Stimulated activated CD8-positive, alpha-beta memory T cell treated with anti-CD3 and anti-CD28 coated beads, Interleukin-12 subunit alpha, Interleukin-12 subunit beta, amount 100 ng/mL, for 4 hours (primary cell): ENCODE measurements at regions not wholly inside any gene's neighbourhood (a gene's known extent, or its start where the extent isn't known, plus 50 kb on each side); places are given as distances from the start of the nearest gene placed in this dataset.

Source experiments
- DNase-seq: peaks from one replicate; pipeline ENCODE4 v3.0.0-alpha.2; 2020; ENCODE audit warnings: low read depth

GRCh38 chr11:112752563-112752962, 208.7 kb upstream of the NCAM1 start:
- no peak for DNase-seq

DNA sequence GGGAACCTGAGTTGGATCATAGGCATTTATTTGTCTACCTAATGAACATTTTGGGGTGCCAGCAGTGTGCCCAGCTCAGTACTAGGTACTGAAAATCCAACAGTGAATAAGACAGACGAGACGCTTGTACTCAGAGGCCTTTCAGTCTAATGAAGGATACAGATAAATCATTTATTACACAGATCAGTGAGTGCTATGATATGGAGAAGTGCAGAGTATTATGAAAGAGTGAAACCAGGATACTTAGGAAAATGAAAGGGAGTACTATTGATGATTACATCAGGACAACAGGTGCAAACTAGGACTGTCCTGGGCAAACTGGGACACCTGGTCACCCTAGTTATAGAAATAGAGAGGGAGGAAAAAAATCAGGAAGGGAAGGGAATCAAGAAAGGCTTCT, 207.5 kb upstream of the NCAM1 start:
- no peak for DNase-seq

DNA sequence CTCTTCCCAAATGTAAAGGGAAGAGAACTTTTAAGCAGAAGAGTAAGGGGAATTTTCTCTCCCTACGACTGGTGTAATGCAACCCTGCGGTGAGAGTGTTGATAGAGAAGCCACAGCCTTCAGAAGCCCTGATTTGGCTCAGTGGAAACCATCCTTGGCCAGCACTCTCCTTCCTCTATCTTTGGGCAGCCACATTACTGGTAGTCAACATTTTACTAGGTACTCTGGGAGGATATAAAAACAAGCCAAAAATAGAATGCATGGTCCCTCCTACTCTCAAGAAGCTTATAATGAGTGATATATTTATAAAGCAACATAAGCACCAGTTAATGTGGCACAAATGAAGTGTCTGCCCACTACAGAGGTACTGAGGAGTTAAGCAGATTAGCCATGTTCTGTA, 201.8 kb upstream of the NCAM1 start:
- no peak for DNase-seq

DNA sequence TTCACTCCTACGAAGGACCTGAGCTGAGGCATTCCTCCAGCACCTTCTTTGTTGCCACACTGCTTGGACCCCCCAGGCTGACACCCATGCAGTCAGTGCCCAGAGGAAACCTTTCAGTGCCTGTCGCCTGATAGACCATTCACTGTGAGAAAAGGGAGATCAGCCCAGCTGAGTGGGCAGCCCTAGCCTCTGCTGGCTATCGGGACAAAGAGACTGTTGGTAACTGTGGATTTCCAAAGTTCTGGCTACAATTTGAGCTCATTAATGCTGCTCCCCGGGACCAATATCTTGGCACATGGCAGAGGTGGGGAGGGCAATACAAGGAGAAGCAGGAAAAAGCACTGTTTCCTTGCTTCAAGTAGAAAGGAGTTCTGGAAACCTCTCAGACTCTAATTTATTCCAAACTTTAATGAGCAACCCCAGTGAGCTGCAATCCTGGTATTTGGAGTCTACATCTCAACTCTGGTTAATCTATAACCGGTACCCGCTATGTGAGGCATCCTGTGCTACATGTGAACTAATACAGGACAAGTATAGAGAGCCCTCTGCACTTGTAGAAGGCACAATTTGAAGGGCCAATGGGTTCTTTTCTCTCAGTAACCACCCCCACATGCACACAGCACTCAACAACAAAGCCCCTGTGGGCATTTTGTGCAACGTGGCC, 200.7 kb upstream of the NCAM1 start:
- no peak for DNase-seq

DNA sequence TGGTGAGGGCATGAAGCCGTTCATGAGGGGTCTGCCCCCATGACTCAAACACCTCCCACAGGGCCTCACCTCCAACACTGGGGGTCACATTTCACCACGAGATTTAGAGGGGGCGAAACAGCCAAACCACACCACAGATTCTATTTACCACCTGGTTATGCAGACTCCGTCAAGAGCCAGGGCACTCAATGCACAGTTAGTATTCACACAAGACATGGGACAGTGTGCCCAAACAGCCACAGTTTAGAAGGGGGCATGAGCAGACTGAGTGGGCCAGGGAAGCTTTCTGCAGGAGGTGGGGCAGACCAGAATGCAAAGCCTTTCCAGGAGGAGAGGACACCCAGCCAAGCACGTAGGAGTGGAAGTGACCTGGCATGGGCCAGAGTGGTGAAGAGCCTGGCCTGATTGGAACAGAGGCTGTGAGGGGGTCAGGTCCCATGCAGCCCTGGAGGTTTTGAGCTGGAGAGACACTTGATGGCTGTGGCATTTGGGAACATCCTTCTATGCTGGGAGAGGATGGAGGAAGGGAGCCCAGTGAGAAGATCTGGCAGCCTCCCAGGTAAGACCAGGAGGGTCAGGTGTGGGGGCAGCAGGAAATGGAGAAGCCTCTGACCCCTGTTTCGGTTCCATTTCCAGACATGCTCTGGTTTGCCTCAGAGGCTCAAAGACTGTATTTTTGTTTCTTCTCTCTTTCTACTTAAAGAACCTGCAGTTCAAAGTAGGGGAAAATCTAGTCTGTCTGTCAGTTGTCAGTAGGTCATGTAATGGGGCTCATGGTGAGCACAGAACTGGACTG, 199.1 kb upstream of the NCAM1 start:
- no peak for DNase-seq

DNA sequence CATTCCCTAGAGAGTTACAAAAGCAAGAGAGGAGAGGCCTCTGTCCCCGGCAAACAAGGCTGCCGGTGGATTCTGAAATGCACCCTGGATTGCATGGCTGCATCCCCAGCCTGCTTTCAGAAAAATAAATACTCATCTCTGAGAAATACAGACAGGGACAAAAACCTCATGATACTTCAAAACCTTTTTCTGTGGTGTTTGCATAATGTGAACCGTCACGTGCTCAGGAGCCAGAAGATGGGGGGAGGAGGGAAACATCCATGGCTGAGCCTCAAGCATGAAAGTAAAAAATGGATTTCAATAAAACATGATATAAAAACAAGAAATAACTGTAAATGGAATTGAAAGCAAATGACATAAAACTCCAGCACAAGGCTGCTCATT, 198.5 kb upstream of the NCAM1 start:
- DNase-seq, result no peak

GRCh38 chr11:112765337-112765736, 195.9 kb upstream of the NCAM1 start:
- DNase-seq, result no peak

DNA sequence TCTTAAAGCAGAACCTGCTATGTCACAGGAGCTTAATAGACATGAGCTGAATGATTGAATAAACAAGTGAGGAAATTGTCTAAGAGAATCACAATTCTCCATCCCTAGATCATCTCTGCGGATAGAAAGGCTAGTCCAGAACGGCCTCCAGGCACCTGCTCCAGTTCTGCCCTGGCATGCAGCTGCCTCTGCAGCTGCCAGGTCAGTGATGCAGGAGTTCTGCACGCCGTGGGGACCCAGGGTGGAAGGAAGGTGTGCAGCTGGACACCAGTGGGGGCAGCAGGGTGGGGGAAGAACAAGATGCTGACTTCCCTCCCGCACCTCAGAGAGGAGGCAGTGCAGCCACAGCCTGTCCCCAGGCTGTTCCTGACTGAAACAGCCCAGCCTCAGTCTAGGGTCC, 192.1 kb upstream of the NCAM1 start:
- no peak for DNase-seq

DNA sequence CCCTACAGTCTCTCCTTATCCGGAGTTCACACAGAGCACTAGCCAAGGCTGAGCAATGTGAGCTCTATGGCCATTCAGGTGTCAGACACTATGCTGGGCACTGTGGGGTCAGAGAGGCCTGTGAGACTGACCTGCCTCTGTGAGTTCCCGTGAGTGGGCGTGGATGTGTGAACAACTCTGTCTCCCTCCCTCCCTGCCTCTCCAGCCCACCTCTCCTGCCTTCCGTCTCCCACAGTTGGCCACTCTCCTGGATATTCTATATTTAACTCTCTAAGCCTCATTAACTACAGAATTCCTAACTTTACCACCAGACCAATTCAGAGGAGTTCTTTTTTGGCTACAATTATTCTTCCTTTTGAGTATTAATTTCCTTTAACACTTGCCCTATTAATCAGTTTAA, 191.6 kb upstream of the NCAM1 start:
- DNase-seq, result no peak

- no peak for DNase-seq
Measured at GRCh38 chr11:112770033-112770432, 191.2 kb upstream of the NCAM1 start.

GRCh38 chr11:112770487-112770886, 190.7 kb upstream of the NCAM1 start:
- no peak for DNase-seq

GRCh38 chr11:112771851-112772250, 189.4 kb upstream of the NCAM1 start:
- no peak for DNase-seq

- DNase-seq, result no peak
Measured at GRCh38 chr11:112773264-112773663, 188.0 kb upstream of the NCAM1 start.

DNA sequence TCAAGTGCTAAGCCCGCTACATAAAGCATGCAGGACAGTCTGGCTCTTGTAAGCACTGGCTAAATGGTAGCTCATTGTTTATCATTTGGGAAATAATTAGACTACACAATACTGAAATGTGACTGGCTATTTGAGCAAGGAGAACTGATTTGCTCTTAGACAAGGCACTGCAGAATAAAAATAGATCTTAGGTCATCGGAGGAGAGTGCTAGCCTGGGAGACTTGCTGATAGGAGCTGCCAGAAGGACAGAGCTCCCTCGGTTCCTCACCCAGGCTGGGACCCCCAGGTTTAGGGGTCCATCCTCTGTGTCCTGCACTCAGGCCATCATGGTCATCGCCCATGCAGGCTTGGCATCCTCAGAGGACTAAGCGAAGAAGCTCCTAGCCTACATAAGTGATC, 184.4 kb upstream of the NCAM1 start:
- no peak for DNase-seq

- no peak for DNase-seq
Measured at GRCh38 chr11:112777283-112777751, 183.9 kb upstream of the NCAM1 start.

- no peak for DNase-seq
Measured at GRCh38 chr11:112778091-112778876, 182.9 kb upstream of the NCAM1 start.

- no peak for DNase-seq
Measured at GRCh38 chr11:112778877-112779266, 182.3 kb upstream of the NCAM1 start.

- no peak for DNase-seq
Measured at GRCh38 chr11:112780351-112781087, 180.7 kb upstream of the NCAM1 start.

- no peak for DNase-seq
Measured at GRCh38 chr11:112783945-112784322, 177.3 kb upstream of the NCAM1 start.

GRCh38 chr11:112784323-112785073, 176.7 kb upstream of the NCAM1 start:
- no peak for DNase-seq

DNA sequence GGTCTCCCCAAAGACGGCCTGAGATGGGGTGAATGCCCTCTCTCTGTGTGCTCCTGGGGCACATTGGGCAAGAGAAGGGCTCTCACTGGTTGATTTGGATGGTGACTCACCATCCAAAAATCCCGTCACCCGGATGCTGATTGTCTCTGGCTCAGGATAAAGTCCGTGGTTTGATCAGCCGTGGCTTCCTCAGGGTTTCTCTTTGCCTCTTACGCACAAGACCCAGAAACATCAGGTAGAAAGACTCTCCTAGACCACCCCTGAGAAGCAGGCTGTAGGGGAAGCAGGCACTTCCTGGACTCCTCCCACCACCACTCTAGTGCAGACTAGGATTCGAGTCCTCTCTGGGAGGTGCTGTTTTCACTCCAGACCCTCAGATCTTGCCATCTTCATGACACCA, 176.1 kb upstream of the NCAM1 start:
- no peak for DNase-seq

DNA sequence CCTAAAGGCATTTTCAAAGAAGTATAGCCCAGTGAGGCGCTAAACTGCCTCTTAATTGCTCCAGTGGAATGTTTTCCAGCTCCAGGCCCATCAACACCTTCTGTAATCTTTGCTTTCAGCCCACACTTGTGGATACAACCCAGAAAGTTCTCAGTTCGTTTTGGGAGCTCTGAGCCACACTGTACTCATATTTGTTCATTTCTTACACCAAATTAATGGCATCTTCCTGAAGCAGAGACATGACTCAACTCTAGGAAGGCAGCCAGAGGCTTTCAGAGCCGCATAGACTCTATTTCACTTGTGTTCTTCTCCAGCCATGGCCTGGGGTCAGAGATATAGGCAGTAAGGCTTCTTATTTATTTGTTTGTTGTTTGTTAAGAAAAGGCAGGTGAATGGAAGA, 175.5 kb upstream of the NCAM1 start:
- no peak for DNase-seq
